RCC 7860 (cell line): ENCODE measurements at regions not wholly inside any gene's neighbourhood (a gene's known extent, or its start where the extent isn't known, plus 50 kb on each side); places are given as distances from the start of the nearest gene placed in this dataset.

Experiments
- DNase-seq: peaks from one replicate; pipeline ENCODE4 v3.0.0-alpha.2; 2015; ENCODE audit warnings: low spot score
- FAIRE-seq: peaks from 2 replicates; lab custom pipeline; 2012; peaks lifted over from hg19 to GRCh38; lab: Jason Lieb, UNC

DNA sequence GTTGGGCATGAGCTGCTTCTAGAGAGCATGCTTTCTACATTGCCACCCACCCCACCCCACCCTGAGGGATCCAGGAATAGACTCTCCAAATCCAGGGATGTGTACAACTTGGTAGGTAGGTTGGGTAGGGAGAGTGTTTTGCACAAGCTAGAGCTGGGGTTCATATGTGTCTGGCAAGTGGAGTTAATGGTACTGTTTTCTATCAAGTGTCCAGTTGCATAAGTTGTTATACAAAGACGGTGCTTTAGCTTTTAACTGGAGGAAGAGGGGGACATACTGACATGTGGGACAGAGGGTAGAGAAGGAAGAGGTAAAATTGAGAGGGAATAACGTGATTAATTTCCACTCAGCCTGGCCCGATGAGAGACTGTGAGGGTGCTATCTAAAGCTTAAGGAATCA is 51.0 kb upstream of the TNC start:
- FAIRE-seq = no peak
- DNase-seq = no peak

DNA sequence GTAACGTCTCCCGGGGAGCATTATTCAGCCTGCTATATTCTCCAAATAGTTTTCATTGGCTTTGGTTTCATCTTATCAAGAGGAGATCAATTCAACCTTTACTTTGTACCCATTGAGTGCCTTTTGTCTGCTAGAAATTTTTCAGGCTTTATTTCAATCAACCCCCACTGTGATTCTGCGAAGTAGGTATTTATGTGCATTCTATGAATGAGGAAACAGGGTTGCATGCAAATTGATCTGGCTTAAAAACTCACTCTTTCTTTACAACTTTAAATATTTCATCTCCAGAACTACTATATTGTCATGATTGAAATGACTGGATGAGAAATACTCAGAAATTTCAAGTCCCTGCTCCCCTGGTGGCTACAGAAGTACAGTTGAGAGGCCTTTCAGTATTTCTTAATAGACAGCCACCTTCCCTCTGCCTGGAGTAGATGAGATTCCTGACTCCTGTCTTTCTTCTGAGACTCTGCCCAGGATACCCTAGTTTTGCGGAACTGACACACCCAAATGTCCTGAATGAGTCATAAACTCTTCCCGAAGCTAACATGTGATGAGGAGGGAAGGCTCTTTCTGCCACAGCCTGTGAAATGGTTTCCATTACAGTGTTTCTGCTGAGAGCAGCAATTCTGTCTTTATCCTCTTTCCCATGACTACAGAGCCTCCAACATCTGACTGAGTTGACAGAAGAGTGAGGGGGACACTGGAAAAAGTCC is 52.6 kb upstream of the TNC start:
- peak; percentile 77 for DNase-seq
- peak; percentile 74 for FAIRE-seq

DNA sequence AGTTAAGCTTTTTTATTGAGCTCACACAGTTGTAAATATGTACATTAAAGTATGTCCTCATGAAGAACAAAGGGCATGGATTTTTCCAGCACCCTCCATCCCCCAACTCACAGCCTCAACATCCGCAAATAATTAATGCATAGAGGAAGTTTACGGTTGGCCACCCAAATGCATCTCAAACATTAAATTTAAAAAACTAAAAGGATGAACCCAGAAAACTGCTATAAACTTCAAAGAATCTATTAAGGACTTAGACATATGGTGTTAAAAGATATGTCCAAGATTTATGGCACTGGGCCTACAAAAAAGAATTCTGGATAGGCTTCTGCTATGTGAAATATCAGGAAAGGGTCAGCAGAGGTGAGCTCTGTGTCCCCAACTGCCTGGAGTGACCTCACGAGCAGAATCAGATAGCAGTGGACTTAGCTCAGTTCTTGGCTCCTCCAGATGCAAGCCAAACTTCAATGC is 54.0 kb upstream of the TNC start:
- FAIRE-seq (no peak), DNase-seq (no peak)

DNA sequence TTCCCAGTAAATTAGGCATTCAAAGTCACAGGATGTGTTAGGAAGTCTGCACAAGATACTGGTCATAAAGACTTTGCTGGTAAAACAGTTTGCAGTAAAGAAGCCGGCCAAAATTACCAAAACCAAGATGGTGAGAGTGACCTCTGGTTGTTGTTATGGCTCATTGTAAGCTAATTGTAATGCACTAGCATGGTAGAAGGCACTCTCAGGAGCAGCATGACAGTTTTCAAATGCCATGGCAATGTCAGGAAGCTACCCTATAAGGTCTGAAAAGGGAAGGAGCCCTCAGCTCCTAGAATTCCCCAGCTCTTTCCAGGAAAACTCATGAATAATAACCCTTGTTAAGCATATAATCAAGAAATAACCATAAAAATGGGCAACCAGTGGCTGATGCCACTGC is 64.3 kb upstream of the TNC start:
- FAIRE-seq (no peak), DNase-seq (no peak)

DNA sequence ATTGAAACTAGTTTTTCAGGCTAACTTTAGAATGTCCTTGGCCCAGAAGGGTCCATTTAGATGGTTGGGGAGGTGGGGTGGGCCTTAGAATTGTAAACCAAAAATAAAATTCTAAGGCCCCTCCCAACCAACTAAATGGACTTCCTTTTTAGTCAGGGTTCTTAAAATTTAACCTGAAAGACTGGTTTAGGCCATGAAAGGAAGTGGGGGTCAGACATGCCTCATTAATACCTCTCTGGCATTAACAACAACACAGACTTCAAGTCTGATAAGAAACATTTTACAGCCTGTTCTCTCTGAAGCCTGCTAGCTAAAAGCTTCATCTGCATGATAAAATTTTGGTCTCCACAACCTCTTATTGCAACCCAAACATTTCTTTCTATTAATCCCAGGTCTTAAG is 65.5 kb upstream of the TNC start:
- FAIRE-seq (no peak), DNase-seq (no peak)

DNA sequence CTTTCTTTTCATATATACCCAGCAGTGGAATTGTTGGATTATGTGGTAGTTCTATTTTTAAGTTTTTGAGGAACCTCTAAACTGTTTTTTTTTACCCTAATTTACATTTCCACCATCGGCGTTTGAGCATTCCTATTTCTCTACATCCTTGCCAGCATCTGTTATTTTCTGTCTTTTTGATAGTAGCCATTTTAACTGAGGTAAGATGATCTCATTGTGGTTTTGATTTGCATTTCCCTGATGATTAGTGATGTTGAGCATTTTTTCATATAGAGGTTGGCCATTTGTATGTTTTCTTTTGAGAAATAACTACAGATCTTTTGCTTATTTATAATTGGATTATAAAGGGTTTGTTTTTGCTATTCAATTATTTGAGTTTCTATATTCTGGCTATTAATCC is 71.7 kb upstream of the TNC start:
- no peak for FAIRE-seq
- DNase-seq = no peak

DNA sequence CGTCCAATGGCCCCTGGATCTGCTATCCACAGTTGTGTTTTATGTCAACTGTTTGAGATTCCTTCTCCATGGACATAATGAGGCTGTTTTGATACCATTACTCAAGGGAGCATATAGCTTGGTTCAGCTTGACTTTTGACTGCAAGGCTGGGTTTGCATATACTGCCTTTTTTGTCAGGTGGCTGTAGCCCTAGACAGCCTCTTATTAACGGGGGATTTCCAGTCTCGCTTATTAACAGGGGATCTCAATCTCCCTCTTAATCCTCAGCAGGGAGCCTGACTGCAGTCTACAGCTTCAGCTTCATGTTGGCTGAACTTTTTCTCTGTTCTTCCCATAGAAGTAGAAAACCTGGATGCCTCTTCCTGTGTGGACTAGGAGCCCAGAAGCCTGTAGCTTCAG is 73.7 kb upstream of the TNC start:
- FAIRE-seq (no peak), DNase-seq (no peak)

DNA sequence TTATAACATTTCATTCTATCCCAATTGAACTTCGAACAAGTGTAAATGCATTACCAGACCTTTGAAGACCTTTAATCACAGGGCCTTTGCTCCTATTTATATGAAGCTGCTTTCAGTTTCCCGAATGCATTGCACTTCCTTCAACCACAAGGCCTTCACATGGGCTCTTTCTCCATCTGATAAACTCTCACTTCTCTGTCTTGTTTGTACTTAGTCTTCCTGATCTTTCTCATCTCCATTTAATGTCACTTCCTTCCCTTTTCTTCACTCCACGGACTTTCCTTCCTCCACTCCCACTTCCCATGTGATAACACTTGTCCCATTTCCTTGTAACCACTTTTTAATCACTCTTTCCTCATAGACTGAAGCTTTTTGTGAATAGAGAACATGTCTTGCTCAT is 74.3 kb upstream of the TNC start:
- DNase-seq (no peak), FAIRE-seq (no peak)

DNA sequence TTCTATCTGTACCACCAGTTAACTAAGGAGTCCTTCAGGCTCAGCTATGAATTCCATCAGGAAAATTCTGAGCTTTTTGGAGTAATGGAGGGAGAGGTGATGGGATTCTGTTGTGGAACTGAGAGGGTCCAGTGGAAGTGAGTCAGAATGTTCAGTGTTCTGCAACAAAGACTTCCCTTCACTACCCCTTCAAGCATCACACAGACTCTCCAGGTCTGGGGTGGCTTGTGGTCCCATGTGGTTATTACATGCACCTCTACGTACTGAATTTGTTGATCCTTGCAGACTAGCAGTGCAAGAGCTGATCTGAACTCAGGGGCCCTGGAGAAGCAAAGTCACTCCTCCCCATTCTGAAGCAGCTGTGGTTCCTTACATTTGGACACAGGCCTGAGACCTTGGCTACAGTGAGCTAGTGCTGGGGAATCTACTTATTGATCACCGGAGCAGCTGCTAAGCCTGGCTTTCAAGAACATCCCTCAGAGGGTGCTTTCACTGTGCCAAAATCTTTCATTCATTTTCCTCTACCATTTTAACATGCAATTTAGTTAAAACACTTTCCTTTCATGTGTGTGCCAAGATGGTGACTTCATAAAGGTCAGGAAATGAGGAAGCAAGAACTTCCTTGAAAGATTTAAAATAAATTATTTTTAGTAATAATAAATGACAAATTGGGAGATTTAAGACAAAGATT is 75.0 kb upstream of the TNC start:
- no peak for DNase-seq
- no peak for FAIRE-seq

DNA sequence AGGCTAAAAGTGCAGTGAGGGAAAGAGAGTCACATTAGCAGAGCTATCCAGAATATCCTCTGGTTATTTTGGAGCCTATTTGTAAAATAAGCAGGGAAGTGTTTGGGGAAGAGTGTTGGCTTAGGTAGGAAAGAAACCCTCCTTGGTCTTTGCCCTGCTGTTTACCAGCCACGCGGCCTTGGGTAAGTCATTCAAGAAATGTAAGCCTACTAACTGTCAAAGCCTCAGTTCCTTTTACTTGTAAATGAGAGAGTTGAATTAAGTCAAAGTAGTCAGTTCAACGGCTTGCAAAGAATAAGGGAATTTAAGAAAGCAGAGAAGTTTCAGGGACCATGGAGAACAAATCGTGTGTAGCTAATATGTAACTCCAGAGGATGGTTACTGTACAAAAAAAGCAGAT is 75.8 kb upstream of the TNC start:
- FAIRE-seq = no peak
- no peak for DNase-seq

DNA sequence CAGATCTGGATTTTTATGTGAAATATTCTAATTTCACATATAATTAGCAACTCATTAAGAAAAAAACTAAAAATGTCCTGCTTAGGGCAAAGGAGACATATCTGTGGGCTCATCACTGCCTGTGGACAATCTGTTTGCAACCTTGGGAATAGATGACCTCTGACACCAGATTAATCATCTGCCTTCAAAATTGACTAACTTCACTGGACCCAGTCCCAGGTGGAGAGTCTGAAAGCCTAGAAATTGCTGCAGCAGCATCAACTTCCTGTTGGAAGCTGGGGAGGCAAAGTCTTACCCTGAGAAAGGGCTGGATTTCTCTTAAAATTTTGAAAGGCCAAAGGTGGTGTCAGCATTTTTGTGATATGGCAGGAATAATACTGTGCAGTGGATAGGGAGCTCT is 76.3 kb upstream of the TNC start:
- no peak for DNase-seq
- FAIRE-seq = peak; percentile 2

DNA sequence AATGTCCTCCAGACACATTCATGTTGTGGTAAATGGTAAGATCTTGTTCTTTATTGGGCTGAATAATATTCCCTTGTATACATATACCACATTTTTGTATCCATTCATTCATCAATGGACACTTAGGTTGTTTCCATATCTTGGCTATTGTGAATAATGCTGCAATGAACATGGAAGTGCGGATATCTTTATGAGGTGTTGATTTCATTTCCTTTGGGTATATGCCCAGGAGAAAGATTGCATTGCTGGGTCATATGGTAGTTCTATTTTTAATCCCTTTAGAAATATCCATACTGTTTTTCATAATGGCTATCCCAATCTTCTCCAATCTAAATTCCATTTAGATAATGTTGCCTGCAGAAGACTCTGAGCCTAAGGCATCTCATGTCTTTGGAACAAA is 78.0 kb upstream of the TNC start:
- DNase-seq = no peak

DNA sequence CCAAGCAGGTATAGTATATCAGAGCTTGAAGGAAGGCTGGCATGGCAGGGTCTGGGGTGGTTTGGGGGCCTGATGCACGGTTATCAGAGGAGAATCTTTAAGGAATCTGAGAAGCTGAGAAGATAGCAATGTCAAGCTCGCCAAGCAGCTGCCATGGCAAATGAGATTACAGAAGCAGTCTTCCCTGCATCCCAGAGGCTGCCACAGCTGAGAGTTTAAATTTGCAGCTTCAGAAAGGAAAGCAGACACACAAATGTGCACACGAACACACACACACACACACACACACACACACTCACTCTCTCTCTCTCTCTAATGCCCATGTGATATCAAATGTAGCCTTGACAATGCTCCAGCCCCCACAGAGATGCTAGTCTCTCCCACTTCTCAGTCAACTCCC is 79.0 kb upstream of the TNC start:
- DNase-seq (no peak), FAIRE-seq (no peak)

More for the DNA sequence above, 78.0 kb upstream of the TNC start:
- FAIRE-seq = no peak

DNA sequence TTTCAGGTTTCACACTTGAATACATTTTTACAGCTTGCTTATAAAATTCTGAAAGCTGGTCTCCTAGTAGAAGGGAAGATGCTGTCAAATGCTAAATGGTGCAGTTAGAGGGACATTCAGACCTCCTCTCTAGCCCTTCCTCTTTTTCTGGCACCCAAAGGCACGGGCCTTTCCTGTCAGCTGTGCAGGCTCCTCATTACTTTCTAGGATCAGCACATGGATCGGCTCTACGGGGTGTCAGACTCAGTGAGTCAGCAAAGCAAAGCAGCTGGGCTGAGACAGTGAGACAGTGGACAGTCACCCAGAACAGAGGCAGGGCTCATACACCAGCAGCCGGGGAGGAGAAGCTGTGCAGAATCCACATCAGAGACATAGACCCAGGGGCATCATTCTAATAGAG is 80.0 kb upstream of the TNC start:
- peak; percentile 83 for DNase-seq

DNA sequence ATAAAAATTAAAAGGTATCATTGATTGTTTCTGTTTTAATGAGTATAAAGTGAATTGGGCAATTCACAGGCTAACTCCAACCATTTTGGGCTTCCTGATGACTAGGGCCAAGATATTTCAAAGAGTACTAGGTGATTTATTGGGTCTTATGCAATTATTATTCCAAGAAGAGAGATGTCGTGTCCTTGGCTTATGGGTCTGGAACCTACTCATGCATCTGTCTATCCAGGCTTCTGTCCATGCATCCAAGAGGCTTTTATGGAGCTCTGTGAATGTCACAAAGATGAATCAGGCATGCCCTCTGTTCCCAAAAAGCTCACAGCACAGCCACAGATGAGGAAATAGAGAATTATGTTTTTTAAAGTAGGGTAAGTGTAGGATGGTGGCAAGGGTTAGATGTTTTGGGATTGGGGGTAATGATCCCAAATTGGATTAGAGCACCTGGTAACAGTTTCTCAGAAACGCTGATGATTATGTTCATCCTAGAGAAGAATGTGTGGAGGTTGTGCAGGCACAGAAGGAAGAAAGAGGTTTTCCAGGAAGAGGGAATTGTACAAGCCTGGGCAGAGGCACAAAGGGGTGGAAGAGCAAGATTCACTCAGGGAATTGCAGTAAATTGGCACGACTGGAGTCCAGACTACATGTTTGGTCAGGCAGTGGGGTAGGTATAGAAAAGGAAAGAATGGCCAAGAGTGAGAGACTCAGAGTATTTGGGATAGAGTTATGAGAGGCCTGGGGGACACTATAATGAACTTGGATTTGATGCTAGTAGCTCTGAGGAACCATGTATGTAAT is 83.0 kb upstream of the TNC start:
- FAIRE-seq = no peak

More for the DNA sequence above, 80.0 kb upstream of the TNC start:
- peak; percentile 86 for FAIRE-seq

DNA sequence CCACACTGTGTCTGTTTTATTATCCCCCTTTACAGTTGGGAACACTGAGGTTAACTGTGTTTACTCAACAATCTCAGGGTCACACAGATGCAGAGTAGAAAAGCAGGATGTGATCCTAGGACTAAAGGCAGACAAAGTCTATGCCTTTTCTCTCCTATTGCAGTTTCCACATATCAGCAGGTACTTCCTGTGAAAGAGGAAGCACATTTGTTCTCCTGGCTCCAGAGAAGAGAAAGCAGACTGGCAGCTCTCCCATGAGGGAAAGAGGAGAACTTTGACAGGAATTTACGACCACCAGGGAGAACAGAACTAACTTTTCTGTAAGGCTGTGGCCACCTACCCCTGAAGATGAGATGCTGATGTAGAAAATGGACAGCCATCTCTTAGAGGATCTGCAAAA is 84.2 kb upstream of the TNC start:
- no peak for FAIRE-seq

More for the DNA sequence above, 83.0 kb upstream of the TNC start:
- no peak for DNase-seq

DNA sequence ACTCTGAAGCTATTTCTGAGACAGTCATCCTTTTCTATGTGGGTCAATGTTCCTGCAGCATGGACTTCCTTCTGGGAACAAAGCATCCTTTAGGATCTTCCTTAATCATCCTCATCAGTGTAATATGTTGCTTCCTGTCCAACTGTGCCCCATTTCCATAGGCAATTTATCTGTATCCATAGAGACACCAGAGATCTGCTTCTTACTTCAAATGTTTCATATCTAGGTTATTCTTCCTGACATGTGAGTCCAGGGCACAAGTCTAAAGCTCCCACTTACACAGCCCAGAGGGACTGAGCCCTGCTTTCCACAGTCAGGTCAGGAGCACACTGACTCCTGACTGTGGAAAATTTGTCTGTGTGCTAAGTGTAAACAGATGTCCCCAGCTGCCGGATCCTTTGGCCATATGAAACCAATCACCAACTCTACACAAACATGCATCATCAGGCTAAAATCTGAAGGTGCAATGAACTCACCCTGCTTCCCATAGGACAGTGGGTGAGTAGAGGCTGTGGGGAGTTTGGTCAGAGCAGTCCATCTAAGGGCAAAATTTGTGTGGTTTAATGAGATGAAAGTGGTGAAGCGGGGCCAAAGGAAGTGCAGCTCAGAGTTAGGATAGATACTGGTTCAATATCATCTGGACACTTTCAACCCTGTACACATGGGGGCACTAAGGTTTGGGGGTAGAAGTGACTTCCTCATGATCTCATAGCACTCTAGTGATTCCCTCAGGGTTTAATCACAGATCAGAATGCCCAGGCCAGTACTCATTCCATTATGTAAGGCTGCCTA is 85.2 kb upstream of the TNC start:
- DNase-seq (peak; percentile 32), FAIRE-seq (no peak)

More for the DNA sequence above, 84.2 kb upstream of the TNC start:
- no peak for DNase-seq

DNA sequence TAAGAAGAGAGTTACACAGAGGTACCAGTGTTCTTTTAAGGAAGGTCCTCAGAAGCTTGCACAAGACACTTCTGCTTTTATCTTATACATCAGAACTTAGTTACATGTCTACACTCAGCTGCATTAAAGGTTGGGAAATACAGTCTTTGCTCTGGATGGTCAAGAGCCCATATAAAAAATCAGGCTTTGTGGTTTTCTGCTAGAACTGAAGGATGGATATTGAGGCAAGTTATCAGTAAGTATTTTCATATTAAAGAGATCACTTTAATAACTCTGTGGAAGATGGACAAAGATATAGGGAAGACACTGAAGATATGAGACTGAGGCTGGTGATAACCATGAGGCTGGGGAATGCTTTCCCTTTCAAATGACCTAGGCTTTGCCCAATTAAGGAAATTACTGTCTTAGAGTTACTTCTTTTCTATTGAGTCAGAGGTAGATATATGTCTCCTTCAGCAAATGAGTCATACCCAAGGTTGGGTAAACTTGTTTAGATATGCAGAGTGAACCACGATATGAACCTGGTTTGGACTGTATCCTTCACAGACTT is 87.0 kb upstream of the TNC start:
- peak; percentile 90 for DNase-seq
- FAIRE-seq = peak; percentile 94

DNA sequence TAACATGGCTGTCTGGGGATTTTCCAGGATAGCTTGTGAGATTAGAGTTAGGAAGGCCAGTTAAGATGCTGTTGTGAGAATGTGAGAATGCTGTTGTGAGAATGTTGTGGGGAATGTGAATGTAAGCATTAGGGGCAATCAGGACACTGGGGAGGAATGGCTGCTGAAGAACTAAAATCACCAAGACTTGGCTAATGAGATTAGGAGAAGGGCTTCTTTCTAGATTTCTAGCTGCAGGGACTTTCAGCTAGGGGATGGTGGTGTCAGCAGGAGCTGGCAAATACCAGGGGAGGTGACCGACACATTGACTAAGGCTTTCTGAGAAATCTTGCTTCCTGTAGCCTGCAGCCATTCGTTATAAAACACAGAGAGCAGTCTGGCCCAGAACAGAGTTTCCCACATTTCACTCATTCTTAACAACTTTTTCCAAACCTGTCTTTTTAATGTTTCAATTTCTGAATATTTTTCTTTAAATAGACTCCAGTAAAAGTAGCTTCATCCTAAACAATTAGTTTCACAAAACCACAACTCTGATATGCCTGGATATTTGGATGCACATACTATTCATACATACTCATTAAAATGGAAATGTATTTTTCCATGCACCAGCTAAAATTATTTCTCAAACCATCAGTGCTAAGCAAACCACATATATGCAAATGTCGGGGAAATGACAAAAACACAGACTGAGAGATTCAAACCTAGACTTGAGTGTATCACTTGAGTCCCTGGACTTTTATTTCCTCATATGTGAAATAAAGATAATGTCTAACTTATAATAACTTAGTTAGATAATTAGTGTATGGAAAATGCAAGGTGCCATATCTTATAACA is 89.3 kb upstream of the TNC start:
- no peak for FAIRE-seq
- peak; percentile 30 for DNase-seq

DNA sequence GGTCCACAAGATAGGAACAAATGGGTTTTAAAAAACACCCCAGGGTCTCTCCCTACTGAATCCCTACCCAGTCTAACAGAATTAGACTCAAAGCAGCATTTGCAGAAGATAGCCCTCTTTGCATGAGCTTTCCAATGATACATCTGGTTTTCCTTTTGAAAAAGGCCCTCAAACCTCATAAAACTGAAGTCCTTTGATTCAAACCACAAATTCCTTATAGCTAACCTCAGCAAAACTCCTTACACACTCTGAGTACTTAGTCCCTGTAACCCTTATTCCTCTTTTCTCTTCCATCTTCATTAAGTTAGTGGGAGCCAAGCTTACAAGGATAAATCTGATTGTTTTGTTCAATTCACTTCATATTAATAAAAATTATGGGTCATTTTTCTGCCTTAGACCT is 90.5 kb upstream of the TNC start:
- peak; percentile 83 for FAIRE-seq
- DNase-seq = peak; percentile 58
